Trophoblast cell (in vitro differentiated cells and primary cell): ENCODE measurements at regions not wholly inside any gene's neighbourhood (a gene's known extent, or its start where the extent isn't known, plus 50 kb on each side); places are given as distances from the start of the nearest gene placed in this dataset.
"Not testable (repeated sequence)": the region's sequence is repeated elsewhere in the genome, so short reads cannot be mapped to it uniquely, and the experiment has no call there.

Experiments
- DNase-seq, 2 donors: peaks; one replicate each; pipeline ENCODE4 v3.0.0-alpha.2; 2016
- H2AFZ ChIP-seq: 2 replicates; pipeline ENCODE4 v1.6.1; 2013; ENCODE audit warnings: low read length, moderate library complexity, mild to moderate bottlenecking; ENCODE audit not compliant: insufficient read depth, poor library complexity
- H2AK5ac ChIP-seq: 2 replicates; pipeline ENCODE4 v1.6.1; 2013; ENCODE audit warnings: mild to moderate bottlenecking, low read length
- H2BK120ac ChIP-seq: 2 replicates; pipeline ENCODE4 v1.6.1; 2013; ENCODE audit warnings: low read length, mild to moderate bottlenecking, moderate library complexity; ENCODE audit not compliant: insufficient read depth, poor library complexity
- H2BK12ac ChIP-seq: 2 replicates; pipeline ENCODE4 v1.6.1; 2013; ENCODE audit warnings: mild to moderate bottlenecking, low read length, moderate library complexity
- H2BK5ac ChIP-seq: 2 replicates; pipeline ENCODE4 v1.6.1; 2013; ENCODE audit warnings: low read length, low read depth, moderate library complexity, mild to moderate bottlenecking; ENCODE audit not compliant: poor library complexity
- H3K14ac ChIP-seq: 2 replicates; pipeline ENCODE4 v1.6.1; 2013; ENCODE audit warnings: mild to moderate bottlenecking, low read length
- H3K18ac ChIP-seq: 2 replicates; pipeline ENCODE4 v1.6.1; 2013; ENCODE audit warnings: mild to moderate bottlenecking, low read length
- H3K23ac ChIP-seq: 2 replicates; pipeline ENCODE4 v1.6.1; 2013; ENCODE audit warnings: low read length
- H3K27ac ChIP-seq: 2 replicates; pipeline ENCODE4 v1.5.1; 2013; ENCODE audit warnings: low read depth, mild to moderate bottlenecking, inconsistent platforms, low read length, moderate library complexity
- H3K27me3 ChIP-seq: 2 replicates; pipeline ENCODE4 v1.6.1; 2013; ENCODE audit warnings: inconsistent platforms, mild to moderate bottlenecking, low read length, moderate library complexity; ENCODE audit not compliant: insufficient read depth
- H3K36me3 ChIP-seq, 2 experiments: 1 replicate in 1 of 2; 2 replicates in 1 of 2; pipeline ENCODE4 v1.6.1; 2013; ENCODE audit warnings: low read length in 2 of 2, mild to moderate bottlenecking in 2 of 2, moderate library complexity in 1 of 2; ENCODE audit not compliant: insufficient read depth in 2 of 2, control insufficient read depth in 1 of 2
- H3K4ac ChIP-seq: 2 replicates; pipeline ENCODE4 v1.6.1; 2013; ENCODE audit warnings: low read depth, mild to moderate bottlenecking, low read length, moderate library complexity
- H3K4me1 ChIP-seq, 2 experiments: 1 replicate in 1 of 2; 2 replicates in 1 of 2; pipeline ENCODE4 v1.6.1; 2013; ENCODE audit warnings: low read length in 2 of 2, mild to moderate bottlenecking in 2 of 2, moderate library complexity in 1 of 2; ENCODE audit not compliant: insufficient read depth in 2 of 2, control insufficient read depth in 1 of 2
- H3K4me2 ChIP-seq: 2 replicates; pipeline ENCODE4 v1.6.1; 2013; ENCODE audit warnings: inconsistent platforms, mild to moderate bottlenecking, low read length, moderate library complexity
- H3K4me3 ChIP-seq: 2 replicates; pipeline ENCODE4 v1.5.1; 2013; ENCODE audit warnings: mild to moderate bottlenecking, low read depth, low read length, inconsistent platforms
- H3K79me1 ChIP-seq: one replicate; pipeline ENCODE4 v1.6.1; 2013; ENCODE audit warnings: low read length
- H3K79me2 ChIP-seq: 2 replicates; pipeline ENCODE4 v1.6.1; 2013; ENCODE audit warnings: low read length, mild to moderate bottlenecking; ENCODE audit not compliant: control insufficient read depth, insufficient read depth, poor library complexity
- H3K9ac ChIP-seq: 2 replicates; pipeline ENCODE4 v1.6.1; 2013; ENCODE audit warnings: mild to moderate bottlenecking, low read length
- H3K9me3 ChIP-seq: 2 replicates; pipeline ENCODE4 v1.6.1; 2013; ENCODE audit warnings: low read depth, mild to moderate bottlenecking, control low read depth, inconsistent platforms, low read length; ENCODE audit not compliant: insufficient read depth
- H4K12ac ChIP-seq: 2 replicates; pipeline ENCODE4 v1.6.1; 2013; ENCODE audit warnings: low read depth, mild to moderate bottlenecking, low read length, moderate library complexity
- H4K8ac ChIP-seq: 2 replicates; pipeline ENCODE4 v1.6.1; 2013; ENCODE audit warnings: low read depth, mild to moderate bottlenecking, low read length, moderate library complexity
- H4K91ac ChIP-seq: one replicate; pipeline ENCODE4 v1.6.1; 2013; ENCODE audit warnings: low read depth, mild to moderate bottlenecking, low read length, moderate library complexity
- WGBS: extraction: QIAGEN DNeasy Blood & Tissue Kit; methylation state at CpG from one replicate; pipeline ENCODE4 v1.1.7; 2013; ENCODE audit warnings: missing lambda C conversion rate; ENCODE audit not compliant: insufficient read length, insufficient coverage; ENCODE audit errors: extremely low coverage; 5-methylcytosine and 5-hydroxymethylcytosine counted together

GRCh38 chr6:121597654-121598053 is 162.2 kb downstream of the GJA1 start:
- Histone ChIP-seq H2AFZ (no peak overlapping the region), H3K4me1 (peaks cover 0 to 2% of the 10 kb centered on the region in 2 experiments), H3K4ac (no peak overlapping the region), H3K27ac (no peak overlapping the region), H3K9me3 (no peaks in the 10 kb centered on the region), H3K36me3 (no peaks in the 10 kb centered on the region), H2BK120ac (no peak overlapping the region), H2BK12ac (no peak overlapping the region), H3K9ac (no peak overlapping the region), H3K18ac (no peak overlapping the region), H3K4me2 (no peak overlapping the region), H4K12ac (no peak overlapping the region), H2AK5ac (no peak overlapping the region), H3K14ac (no peak overlapping the region), H4K91ac (no peak overlapping the region), H3K79me2 (no peaks in the 10 kb centered on the region), H3K4me3 (no peak overlapping the region), H2BK5ac (no peak overlapping the region), H4K8ac (no peak overlapping the region), H3K79me1 (no peaks in the 10 kb centered on the region), H3K27me3 (no peaks in the 10 kb centered on the region), H3K23ac (no peak overlapping the region)
- WGBS: no CpG with 5 or more reads among the region's 3 CpGs
- no peak for DNase-seq

DNA sequence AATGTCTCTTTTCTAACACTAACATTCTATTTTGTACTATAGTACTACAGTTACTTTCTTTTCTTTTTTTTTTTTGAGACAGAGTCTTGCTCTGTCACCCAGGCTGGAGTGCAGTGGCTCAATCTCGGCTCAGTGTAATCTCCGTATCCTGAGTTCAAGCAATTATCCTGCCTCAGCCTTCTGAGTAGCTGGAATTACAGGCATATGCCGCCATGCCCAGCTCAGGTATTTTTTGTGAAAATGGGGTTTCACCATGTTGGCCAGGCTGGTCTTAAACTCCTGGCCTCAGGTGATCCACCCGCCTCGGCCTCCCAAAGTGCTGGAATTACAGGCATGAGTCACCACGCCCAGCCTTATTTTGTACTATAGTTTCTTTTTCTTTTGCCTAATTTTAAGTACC is 163.9 kb downstream of the GJA1 start:
- H3K79me2 ChIP-seq, H4K12ac ChIP-seq, H3K36me3 ChIP-seq, H2BK120ac ChIP-seq, H3K23ac ChIP-seq, H3K14ac ChIP-seq, H3K4ac ChIP-seq, H2BK5ac ChIP-seq, H2AFZ ChIP-seq, H3K18ac ChIP-seq, H3K9me3 ChIP-seq, H4K8ac ChIP-seq, H2BK12ac ChIP-seq, H3K4me2 ChIP-seq, H3K9ac ChIP-seq, H3K4me3 ChIP-seq, H4K91ac ChIP-seq, H3K79me1 ChIP-seq, H2AK5ac ChIP-seq, H3K27ac ChIP-seq, H3K4me1 ChIP-seq, H3K27me3 ChIP-seq: not testable (repeated sequence)
- no CpG with 5 or more reads among the region's 6 CpGs for WGBS
- peak; percentile 64 to 79 for DNase-seq

- H3K4me1 ChIP-seq: no peaks in the 10 kb centered on the region
- no peak overlapping the region for H3K27ac ChIP-seq
- no peak overlapping the region for H2AFZ ChIP-seq
- H2BK120ac ChIP-seq: no peak overlapping the region
- H4K91ac ChIP-seq: no peak overlapping the region
- no peak overlapping the region for H4K12ac ChIP-seq
- H3K79me2 ChIP-seq: no peaks in the 10 kb centered on the region
- no peaks in the 10 kb centered on the region for H3K27me3 ChIP-seq
- no peak overlapping the region for H3K9ac ChIP-seq
- H2BK5ac ChIP-seq: no peak overlapping the region
- H3K79me1 ChIP-seq: no peaks in the 10 kb centered on the region
- no peaks in the 10 kb centered on the region for H3K36me3 ChIP-seq
- H3K4ac ChIP-seq: no peak overlapping the region
- no peak for DNase-seq
- H3K4me2 ChIP-seq: no peak overlapping the region
- H2AK5ac ChIP-seq: no peak overlapping the region
- H3K9me3 ChIP-seq: no peaks in the 10 kb centered on the region
- H3K4me3 ChIP-seq: no peak overlapping the region
- no CpG with 5 or more reads among the region's 6 CpGs for WGBS
- no peak overlapping the region for H3K18ac ChIP-seq
- no peak overlapping the region for H4K8ac ChIP-seq
- no peak overlapping the region for H2BK12ac ChIP-seq
- H3K23ac ChIP-seq: no peak overlapping the region
- no peak overlapping the region for H3K14ac ChIP-seq
Observed at GRCh38 chr6:121600389-121601168, 165.1 kb downstream of the GJA1 start.

DNA sequence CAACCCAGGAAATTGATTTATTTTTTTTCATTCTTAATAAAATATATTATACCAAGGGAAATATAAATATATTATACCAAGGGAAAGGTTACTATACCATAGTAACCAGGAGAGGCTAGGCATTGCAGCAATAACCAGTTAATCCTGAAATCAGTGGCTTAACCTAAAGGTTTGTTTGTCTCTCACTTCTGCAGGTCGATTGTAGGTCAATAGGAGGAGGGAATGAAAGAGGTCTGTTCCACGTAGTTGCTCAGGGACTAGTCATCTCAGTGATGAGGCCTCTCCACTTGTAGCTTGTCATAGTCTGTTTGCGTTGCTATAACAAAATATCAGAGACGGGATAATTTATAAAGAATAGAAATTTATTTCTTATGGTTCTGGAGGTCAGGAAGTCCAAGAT is 168.0 kb downstream of the GJA1 start:
- H3K4me1 ChIP-seq: no peaks in the 10 kb centered on the region
- H3K27me3 ChIP-seq: no peaks in the 10 kb centered on the region
- no CpG with 5 or more reads among the region's 4 CpGs for WGBS
- H2BK5ac ChIP-seq: no peak overlapping the region
- no peak overlapping the region for H3K27ac ChIP-seq
- H2BK12ac ChIP-seq: no peak overlapping the region
- H3K9ac ChIP-seq: no peak overlapping the region
- no peak overlapping the region for H4K8ac ChIP-seq
- H2AK5ac ChIP-seq: no peak overlapping the region
- H4K12ac ChIP-seq: no peak overlapping the region
- H3K4me2 ChIP-seq: no peak overlapping the region
- H2AFZ ChIP-seq: no peak overlapping the region
- no peak overlapping the region for H3K14ac ChIP-seq
- H3K9me3 ChIP-seq: no peaks in the 10 kb centered on the region
- H3K4me3 ChIP-seq: no peak overlapping the region
- no peak overlapping the region for H2BK120ac ChIP-seq
- no peak overlapping the region for H3K18ac ChIP-seq
- H4K91ac ChIP-seq: no peak overlapping the region
- H3K4ac ChIP-seq: no peak overlapping the region
- H3K23ac ChIP-seq: no peak overlapping the region
- no peaks in the 10 kb centered on the region for H3K79me1 ChIP-seq
- H3K36me3 ChIP-seq: no peaks in the 10 kb centered on the region
- no peak for DNase-seq
- no peaks in the 10 kb centered on the region for H3K79me2 ChIP-seq
